Endodermal cell (in vitro differentiated cells): ENCODE measurements at regions not wholly inside any gene's neighbourhood (a gene's known extent, or its start where the extent isn't known, plus 50 kb on each side); places are given as distances from the start of the nearest gene placed in this dataset.

Source experiments
- DNase-seq: peaks from one replicate; pipeline ENCODE4 v3.0.0-alpha.2; 2017
- H3K27ac ChIP-seq: 2 replicates; pipeline ENCODE4 v1.5.1; 2013; ENCODE audit warnings: mild to moderate bottlenecking, low read depth, low read length, moderate library complexity
- H3K27me3 ChIP-seq: 2 replicates; pipeline ENCODE4 v1.6.1; 2013; ENCODE audit warnings: mild to moderate bottlenecking, low read length, moderate library complexity; ENCODE audit not compliant: insufficient read depth, control insufficient read depth, poor library complexity, severe bottlenecking
- H3K36me3 ChIP-seq: 2 replicates; pipeline ENCODE4 v1.7.0; 2013; ENCODE audit warnings: mild to moderate bottlenecking, low read length, moderate library complexity; ENCODE audit not compliant: control insufficient read depth, insufficient read depth
- H3K4me1 ChIP-seq: one replicate; pipeline ENCODE4 v1.7.0; 2013; ENCODE audit warnings: low read length; ENCODE audit not compliant: control insufficient read depth, insufficient read depth
- H3K4me3 ChIP-seq: 2 replicates; pipeline ENCODE4 v1.5.1; 2013; ENCODE audit warnings: mild to moderate bottlenecking, low read length, moderate library complexity
- H3K9ac ChIP-seq: 2 replicates; pipeline ENCODE4 v1.6.1; 2013; ENCODE audit warnings: mild to moderate bottlenecking, low read length, moderate library complexity; ENCODE audit not compliant: poor library complexity, severe bottlenecking; ENCODE audit errors: extremely low read depth
- H3K9me3 ChIP-seq: 2 replicates; pipeline ENCODE4 v1.6.1; 2013; ENCODE audit warnings: mild to moderate bottlenecking, low read length, moderate library complexity; ENCODE audit not compliant: control insufficient read depth
- H3K27ac Mint-ChIP-seq: 2 replicates; pipeline ENCODE4 v1.8.0; 2020; ENCODE audit warnings: mixed read lengths
- H3K27me3 Mint-ChIP-seq: 2 replicates; pipeline ENCODE4 v1.8.0; 2021; ENCODE audit warnings: mild to moderate bottlenecking, mixed read lengths; ENCODE audit not compliant: insufficient read depth
- H3K36me3 Mint-ChIP-seq: 2 replicates; pipeline ENCODE4 v1.8.0; 2020; ENCODE audit warnings: low read depth, mixed read lengths
- H3K4me1 Mint-ChIP-seq: 2 replicates; pipeline ENCODE4 v1.8.0; 2020; ENCODE audit warnings: mixed read lengths
- H3K4me3 Mint-ChIP-seq: 2 replicates; pipeline ENCODE4 v1.8.0; 2020; ENCODE audit warnings: mild to moderate bottlenecking, moderate library complexity, mixed read lengths
- H3K9me3 Mint-ChIP-seq: 2 replicates; pipeline ENCODE4 v1.8.0; 2020; ENCODE audit warnings: mild to moderate bottlenecking, mixed read lengths
- CTCF ChIP-seq: fragments of 200-600 bp; sonication (generic); conservative IDR thresholded peaks from 2 replicates; pipeline ENCODE4 v1.5.0; 2021; ENCODE audit warnings: antibody characterized with exemption, mild to moderate bottlenecking
- WGBS, 2 experiments: methylation state at CpG; one replicate each; pipeline versions ENCODE4 v1.1.5 to v1.1.7; 2013; ENCODE audit warnings: missing lambda C conversion rate in 2 of 2, mixed read lengths in 1 of 2; ENCODE audit not compliant: insufficient coverage in 1 of 2, insufficient read length in 1 of 2; 5-methylcytosine and 5-hydroxymethylcytosine counted together

GRCh38 chr5:2530609-2531008 lies 220.9 kb downstream of the IRX2 start:
- H3K27ac Mint-ChIP-seq, result no peak overlapping the region
- Histone ChIP-seq H3K4me3 (no peak overlapping the region), H3K9ac (no peak overlapping the region), H3K27me3 (no peaks in the 10 kb centered on the region), H3K36me3 (no peaks in the 10 kb centered on the region), H3K4me1 (no peaks in the 10 kb centered on the region), H3K9me3 (peaks cover 11% of the 10 kb centered on the region), H3K27ac (no peak overlapping the region)
- H3K27me3 Mint-ChIP-seq, result peaks cover 6% of the 10 kb centered on the region
- H3K4me3 Mint-ChIP-seq, result no peak overlapping the region
- no peaks in the 10 kb centered on the region for H3K4me1 Mint-ChIP-seq
- 81 to 95% methylated on average over 8 to 12 of the region's 12 CpGs for whole genome bisulfite sequencing, 2 experiments
- no peaks in the 10 kb centered on the region for H3K36me3 Mint-ChIP-seq
- DNase-seq, result no peak
- no peak for TF ChIP-seq CTCF
- peaks cover 13% of the 10 kb centered on the region for H3K9me3 Mint-ChIP-seq

- WGBS, 2 experiments, result 88 to 92% methylated on average over 9 to 13 of the region's 13 CpGs
- H3K27ac Mint-ChIP-seq, result no peak overlapping the region
- no peaks in the 10 kb centered on the region for H3K4me1 Mint-ChIP-seq
- no peak for DNase-seq
- no peaks in the 10 kb centered on the region for H3K36me3 ChIP-seq
- H3K4me3 Mint-ChIP-seq, result no peak overlapping the region
- no peaks in the 10 kb centered on the region for H3K27me3 ChIP-seq
- H3K4me3 ChIP-seq, result no peak overlapping the region
- no peak overlapping the region for H3K9ac ChIP-seq
- H3K36me3 Mint-ChIP-seq, result no peaks in the 10 kb centered on the region
- H3K4me1 ChIP-seq, result no peaks in the 10 kb centered on the region
- H3K9me3 ChIP-seq, result peaks cover 9% of the 10 kb centered on the region
- peaks cover 7% of the 10 kb centered on the region for H3K27me3 Mint-ChIP-seq
- H3K27ac ChIP-seq, result no peak overlapping the region
- TF ChIP-seq CTCF, result no peak
- peaks cover 13% of the 10 kb centered on the region for H3K9me3 Mint-ChIP-seq
Observed at GRCh38 chr5:2529371-2530092, 221.9 kb downstream of the IRX2 start.

- Histone ChIP-seq H3K9me3 (no peaks in the 10 kb centered on the region), H3K9ac (no peak overlapping the region), H3K36me3 (no peaks in the 10 kb centered on the region), H3K27me3 (no peaks in the 10 kb centered on the region), H3K4me3 (no peak overlapping the region), H3K27ac (no peak overlapping the region), H3K4me1 (no peaks in the 10 kb centered on the region)
- Mint-ChIP-seq H3K4me1 (no peaks in the 10 kb centered on the region), H3K9me3 (peaks cover 2% of the 10 kb centered on the region), H3K36me3 (no peaks in the 10 kb centered on the region), H3K4me3 (no peak overlapping the region), H3K27me3 (peaks cover 8% of the 10 kb centered on the region), H3K27ac (no peak overlapping the region)
- WGBS, 2 experiments, result 92 to 94% methylated on average over 4 of the region's 4 CpGs
- TF ChIP-seq CTCF, result no peak
- no peak for DNase-seq
Observed at GRCh38 chr5:2525351-2525750, 226.1 kb downstream of the IRX2 start.
